Right lobe of liver (tissue), 4 donors: ENCODE measurements at regions not wholly inside any gene's neighbourhood (a gene's known extent, or its start where the extent isn't known, plus 50 kb on each side); places are given as distances from the start of the nearest gene placed in this dataset.

Experiments used
- POLR2A ChIP-seq: fragments of 450-650 bp; IDR thresholded peaks from one replicate; pipeline ENCODE4 v1.6.1; 2017; ENCODE audit warnings: antibody characterized with exemption, mild to moderate bottlenecking
- TF ChIP-seq, protein P1 (sequence below), 4 donors: fragments of 200-600 bp in 3 of 4; fragments of 450-650 bp in 1 of 4; IDR thresholded peaks; one replicate each; pipeline versions ENCODE4 v1.5.1 to v1.8.0; 2016 to 2022; ENCODE audit warnings: antibody characterized with exemption in 4 of 4, mild to moderate bottlenecking in 2 of 4
- donor health status: DM: no; HTN: no; CAD: no.
- donor health status: DM: no; HTN: no; CAD: no.
- donor health status: DM: no; HTN: yes; CAD: no.

DNA sequence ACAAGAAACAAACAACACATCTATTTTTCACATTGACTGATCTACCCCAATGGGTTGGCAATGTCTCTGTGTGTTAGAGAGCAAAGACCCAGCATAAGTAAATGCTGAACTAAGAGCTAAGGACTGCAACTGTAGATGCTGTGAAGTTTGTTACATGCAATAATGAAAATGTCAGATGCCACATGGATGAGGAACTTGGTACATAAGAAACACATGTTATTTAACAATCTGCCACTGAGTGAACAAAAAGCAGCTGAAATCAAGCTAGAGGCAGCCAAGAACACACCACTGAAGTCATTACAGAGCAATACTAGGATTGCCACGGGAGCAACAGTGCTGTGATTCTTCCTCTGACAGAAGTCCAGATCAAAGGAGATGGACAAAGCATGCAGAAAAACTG lies 389.4 kb downstream of the CDH2 start:
- TF ChIP-seq, protein P1, sequence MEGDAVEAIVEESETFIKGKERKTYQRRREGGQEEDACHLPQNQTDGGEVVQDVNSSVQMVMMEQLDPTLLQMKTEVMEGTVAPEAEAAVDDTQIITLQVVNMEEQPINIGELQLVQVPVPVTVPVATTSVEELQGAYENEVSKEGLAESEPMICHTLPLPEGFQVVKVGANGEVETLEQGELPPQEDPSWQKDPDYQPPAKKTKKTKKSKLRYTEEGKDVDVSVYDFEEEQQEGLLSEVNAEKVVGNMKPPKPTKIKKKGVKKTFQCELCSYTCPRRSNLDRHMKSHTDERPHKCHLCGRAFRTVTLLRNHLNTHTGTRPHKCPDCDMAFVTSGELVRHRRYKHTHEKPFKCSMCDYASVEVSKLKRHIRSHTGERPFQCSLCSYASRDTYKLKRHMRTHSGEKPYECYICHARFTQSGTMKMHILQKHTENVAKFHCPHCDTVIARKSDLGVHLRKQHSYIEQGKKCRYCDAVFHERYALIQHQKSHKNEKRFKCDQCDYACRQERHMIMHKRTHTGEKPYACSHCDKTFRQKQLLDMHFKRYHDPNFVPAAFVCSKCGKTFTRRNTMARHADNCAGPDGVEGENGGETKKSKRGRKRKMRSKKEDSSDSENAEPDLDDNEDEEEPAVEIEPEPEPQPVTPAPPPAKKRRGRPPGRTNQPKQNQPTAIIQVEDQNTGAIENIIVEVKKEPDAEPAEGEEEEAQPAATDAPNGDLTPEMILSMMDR (IDR thresholded peaks at IDR 0.05): no peak
- TF ChIP-seq POLR2A: no peak
